HG03025 (cell line): ENCODE measurements at regions not wholly inside any gene's neighbourhood (a gene's known extent, or its start where the extent isn't known, plus 50 kb on each side); places are given as distances from the start of the nearest gene placed in this dataset.

Experiments
- ATAC-seq: cut with Tn5 transposase; IDR thresholded peaks from one replicate; pipeline ENCODE4 v1.9.1; 2021; ENCODE audit warnings: mild to moderate bottlenecking, moderate library complexity; ENCODE audit not compliant: unreplicated experiment, low FRiP score

DNA sequence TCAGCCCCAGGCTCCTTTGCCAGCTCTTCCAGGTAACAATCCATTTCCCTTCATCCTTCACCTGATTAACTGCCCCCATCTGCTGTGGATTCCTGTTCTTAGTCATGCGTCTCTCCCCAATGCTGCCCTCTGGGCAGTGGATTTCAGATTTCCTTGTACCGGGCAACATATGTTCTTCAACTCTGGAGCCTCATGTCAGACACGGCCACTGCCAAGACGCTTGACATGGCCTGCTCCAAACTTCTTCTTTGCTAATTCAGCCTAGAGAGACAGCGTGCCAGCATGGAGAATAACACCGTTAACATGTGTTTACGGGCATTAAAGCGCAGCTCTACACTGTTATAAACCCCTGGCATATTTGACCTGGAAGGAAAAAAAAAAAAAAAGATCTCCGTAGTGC lies 1035.1 kb upstream of the NR2F2 start:
- no peak for ATAC-seq

DNA sequence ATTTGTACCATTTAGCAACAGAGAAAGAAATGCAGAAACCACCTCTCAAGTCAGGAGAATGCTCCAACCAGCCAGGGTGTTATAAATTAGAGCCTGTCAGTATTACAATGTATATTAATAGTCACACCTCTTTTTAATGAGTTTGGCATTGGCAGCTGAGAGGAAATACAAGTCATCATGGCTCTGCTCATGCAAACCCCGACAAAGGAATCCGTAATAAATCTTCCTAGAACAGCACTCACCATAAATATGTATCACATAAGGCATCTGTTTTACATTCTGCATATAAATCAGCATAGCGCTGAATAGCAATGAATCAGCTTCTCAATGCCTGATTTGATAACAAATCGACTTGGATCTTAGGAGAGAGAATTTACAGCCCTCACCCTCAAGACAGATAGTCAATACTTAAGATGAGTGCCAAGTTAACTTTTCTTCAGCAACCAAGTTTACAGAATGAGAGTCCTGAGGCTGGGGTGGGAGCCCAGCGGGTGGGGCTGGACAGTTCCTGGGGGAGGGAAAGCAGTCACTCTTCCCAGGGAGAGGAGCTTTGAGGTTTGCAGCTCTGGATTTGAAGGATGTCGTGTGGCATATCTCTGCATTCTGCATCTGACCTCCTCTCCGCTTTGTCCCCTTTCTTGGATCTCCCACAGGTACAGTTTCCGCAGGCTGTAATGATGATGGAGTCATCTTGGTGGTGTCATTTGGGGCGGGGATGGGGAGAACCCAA lies 1034.4 kb upstream of the NR2F2 start:
- no peak for ATAC-seq

DNA sequence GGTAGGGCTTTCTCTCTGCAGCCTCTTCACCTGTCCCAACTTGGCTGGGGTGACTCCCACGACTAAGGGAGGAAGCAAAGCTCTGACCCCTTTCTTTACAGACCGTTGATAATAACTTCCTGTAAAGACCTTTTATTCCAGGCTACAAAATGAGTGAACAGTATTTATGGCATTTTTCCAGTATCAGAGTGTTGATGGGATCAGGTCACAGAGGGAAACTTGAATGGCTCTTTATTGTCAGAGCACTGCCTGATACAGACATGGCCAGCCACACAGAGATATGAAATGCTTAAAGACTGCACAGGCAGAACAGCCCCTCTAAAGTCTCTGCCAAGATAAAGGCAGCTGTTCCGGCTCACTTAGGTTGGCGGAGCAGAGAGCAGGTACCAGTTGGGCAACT lies 1033.9 kb upstream of the NR2F2 start:
- ATAC-seq: no peak

DNA sequence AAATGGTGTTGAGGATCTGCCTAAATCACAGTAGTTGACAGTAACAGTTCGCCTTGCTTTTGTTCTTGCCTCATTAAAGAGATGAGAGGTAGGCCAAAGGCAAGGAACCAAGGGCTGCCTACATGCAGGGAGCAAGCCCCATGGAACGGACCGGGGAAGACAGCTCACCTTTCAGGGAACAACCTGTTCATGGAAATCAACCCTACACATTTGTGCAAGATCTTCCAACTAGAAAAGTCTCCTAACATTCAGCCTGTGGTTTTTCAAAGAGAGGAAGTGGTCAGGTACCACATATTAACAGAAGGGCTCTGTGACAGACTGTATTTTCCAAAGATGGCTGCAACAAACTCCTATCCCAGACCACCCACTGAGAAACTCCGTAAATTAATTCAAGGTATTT lies 1031.8 kb upstream of the NR2F2 start:
- no peak for ATAC-seq

DNA sequence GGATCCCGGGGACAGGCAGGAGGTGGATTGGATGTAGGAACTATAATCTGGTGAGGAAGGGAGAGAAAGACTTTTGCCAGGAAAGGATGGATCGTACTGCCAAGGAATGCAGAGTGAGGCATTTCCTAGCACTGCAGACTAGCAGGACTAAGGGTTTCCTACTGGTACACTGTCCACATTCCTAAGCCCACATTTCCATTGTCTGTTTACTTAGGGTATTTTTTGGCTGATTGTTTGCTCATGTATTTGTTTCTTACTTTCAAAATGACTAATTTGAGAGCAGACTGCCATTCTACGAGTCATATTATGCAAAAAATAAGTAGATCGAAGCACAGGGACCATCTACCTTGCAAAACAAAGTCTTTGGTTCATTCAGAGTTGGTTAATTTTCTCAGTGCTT lies 1029.5 kb upstream of the NR2F2 start:
- no peak for ATAC-seq

DNA sequence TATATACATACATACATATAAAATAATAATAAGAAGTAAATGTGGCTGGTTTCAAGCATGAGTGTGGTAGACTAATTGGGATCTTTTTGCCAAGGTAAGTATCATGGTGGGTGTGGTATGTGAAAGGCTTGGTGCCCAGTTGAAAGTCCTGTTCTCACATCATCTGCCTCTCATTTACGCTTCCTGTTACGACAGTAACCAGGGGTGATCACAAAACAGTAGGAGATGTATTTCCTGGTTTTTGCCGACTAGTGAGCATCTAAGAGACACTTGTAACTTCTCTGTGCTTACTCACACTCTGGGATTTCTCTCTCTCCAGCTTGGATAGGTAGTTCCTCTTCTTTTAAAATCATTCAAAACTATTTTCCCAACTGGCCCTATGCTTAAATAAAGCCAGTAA lies 1028.3 kb upstream of the NR2F2 start:
- no peak for ATAC-seq

DNA sequence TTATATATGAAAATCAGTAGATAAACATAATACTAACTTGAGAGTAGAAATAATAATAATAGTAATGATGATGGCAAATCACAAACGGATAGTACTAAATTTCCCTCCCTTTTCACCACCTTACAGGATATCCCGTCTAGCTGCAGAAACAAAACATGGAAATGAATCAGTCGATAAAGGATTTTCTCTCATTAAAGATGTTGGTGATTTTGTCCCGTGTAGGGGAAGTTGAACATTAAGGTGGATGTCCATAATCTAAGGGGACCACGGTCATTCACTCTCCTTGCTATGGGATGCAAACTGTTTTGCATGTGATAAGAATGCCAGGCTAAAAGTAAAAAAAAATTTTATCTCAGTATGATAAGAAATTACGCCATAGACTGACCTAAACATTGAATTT lies 1027.7 kb upstream of the NR2F2 start:
- ATAC-seq: no peak

DNA sequence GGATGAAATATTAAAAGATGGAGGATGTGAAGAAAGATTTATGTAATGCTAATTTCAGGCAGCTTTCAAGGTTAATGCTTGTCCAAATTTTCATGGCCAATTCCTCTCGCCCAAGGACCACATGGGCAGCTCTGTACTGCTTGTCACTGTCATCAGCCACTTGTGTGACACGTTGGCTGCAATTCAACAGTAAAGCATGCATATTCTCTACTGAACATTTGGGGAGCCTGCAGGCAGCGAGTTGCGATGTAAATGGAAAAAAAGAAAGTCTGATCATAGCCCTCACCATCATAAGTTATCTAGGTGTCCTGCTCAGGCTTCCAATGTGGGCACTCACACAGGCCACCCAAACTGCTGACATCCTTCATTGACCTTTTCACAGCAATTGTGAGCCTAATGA lies 1026.8 kb upstream of the NR2F2 start:
- ATAC-seq: no peak

DNA sequence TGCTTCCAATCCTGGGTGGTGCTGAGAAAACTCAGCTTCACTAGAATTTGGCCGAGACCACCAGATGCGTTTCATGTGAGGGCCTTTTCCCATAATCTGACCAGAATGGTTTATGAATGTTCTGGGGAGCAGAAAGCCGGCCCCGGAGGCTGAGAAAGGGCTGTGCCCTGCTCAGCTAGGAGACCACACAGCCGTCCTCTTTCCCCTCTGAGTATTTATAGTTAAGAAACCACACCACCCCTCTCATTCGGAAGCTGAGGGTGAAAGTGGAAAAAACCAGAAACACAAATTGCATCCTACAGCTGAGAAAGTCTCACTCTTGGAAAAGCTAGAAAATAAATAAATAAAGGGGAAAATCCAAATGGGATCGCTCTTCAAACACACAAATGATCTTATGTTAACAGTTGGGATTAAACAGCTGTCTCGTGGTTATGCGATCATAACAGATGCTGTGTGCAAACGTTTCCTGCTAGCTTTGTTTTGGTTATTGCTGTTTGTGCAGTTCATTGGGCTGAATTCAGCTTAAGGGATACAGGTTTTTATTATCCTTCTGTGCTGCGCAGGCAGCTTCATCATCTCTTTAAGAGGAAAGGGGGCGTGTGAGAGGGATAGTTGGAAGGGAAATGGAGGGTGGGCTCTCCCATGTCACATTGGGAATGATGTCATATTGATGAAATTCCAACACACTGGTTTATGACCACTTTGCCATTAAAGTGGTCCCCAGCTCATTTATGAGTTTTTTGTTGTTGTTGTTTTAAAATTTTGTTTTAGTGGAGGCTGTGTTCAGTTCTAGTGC lies 1026.2 kb upstream of the NR2F2 start:
- ATAC-seq: no peak

DNA sequence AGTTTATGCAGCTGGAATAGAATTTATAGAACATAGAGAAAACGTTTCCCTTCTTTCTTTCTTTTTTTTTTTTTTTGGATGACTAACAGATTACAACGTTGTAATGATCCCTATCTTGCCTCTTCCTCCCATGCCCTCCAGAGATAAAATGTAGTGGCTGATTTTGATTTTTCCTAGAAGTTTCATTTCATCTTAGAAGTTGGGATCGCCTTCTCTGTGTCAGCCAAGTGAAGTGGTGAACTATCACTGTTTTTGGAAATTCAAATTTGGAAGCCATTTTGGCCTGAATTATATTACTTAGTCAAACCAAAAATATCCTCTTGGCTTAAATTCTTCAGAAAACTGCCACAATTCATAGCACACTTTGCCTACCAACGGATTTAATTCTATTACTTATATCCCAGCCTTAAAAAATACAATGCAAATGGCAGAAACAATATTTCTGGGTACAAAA lies 1025.5 kb upstream of the NR2F2 start:
- ATAC-seq: no peak

DNA sequence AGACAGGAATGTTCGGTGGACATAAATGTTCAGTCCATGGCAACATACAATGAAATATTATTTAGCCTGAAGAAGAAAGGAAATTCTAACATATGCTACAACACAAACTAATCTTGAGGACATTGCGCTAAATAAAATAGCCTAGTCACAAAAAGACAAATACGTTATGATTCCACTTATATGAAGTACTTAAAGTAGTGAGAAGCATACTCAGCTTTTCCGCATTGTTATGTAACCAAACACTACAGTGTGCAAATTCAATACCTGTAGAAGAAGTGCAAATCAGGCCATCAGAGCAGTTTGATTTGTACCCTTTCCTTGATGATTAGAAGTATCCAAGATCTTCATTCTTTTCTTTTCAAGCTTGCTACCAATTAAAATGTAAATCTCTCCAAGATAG lies 1023.4 kb upstream of the NR2F2 start:
- ATAC-seq: no peak

DNA sequence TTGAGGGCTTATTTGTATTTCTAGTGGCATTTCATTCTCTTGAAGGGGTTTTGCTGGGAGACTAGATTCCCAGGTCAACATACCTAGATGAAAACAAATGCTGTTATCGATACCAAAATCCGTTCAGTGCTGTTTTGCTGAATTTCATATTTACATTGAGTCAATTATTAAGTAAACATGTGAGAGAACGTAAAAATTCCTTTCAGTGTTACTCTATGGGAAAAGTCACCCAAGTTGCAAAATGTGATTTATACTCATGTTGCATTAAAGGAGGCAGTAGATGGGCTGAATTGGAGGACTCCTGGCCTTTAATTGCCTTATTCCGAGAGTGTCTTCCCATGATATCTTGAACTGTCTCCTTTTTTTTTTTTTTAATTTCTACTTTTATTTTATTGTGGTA lies 1011.3 kb upstream of the NR2F2 start:
- no peak for ATAC-seq

DNA sequence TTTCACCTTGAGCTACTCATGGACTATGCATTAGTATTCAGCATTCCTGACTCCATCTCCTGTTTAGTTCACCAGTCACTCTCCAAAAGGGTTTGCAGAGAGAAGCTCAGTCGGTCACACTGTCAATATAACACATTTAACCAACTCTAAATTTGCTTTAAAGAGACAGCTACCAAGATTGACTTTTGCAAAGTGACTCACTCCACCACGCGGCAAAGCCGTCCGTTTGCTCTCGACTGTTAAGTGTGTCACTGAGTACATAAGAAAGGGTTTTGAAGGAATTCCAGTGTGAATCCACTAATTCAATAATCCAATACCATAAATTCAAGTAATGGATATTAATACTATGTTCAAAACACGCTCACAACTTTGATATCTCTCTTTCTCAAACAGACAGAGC lies 1006.7 kb upstream of the NR2F2 start:
- ATAC-seq: no peak

DNA sequence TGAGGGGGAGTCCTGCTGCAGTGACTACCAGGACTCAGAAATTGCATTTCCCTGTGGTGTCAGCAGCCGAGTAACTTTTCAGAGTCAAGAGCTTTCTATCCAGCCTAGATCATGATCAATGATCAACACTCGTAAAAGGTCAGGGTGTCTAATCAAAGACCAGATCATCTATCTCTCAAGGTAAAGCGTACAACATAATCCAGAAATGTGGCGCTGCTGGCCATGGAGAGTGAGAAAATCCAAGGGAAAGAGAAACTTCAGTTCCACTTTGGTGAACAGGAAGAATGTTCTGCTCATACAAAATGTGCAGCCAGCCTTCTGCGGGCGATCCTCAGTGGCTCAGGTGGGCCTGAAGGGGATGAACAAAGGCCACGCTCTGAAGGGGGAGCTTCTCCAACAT lies 1005.8 kb upstream of the NR2F2 start:
- ATAC-seq: no peak

DNA sequence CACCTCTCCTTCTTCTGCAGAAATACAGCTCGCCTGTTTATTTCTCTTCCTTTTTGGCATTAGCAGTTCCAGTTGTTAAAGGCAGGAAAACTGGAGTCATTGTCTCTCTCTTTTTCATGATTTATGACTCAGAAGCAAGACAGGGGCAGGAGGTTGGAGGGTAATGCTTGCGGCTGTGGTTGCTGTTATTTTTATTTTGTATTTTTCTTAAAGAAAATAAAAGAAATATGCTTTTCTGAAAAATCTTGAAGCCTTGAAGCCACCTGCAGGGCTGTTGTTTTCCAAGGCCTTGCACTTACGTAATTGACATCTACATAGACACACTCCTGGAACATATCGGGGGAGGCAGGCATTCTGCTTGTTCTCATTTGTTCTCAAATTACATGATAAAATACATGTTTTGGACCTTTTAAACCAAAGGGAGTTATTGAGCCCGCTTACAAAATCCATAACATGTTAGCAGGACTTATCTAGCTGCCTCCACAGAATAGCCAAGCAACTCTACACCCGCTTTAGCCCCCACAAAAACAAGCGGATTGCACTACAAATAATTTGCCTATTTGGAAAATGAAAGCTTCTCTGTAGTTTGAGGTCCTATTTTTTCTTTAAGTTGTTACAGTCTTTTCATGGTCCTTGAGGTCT lies 1004.6 kb upstream of the NR2F2 start:
- ATAC-seq: no peak

DNA sequence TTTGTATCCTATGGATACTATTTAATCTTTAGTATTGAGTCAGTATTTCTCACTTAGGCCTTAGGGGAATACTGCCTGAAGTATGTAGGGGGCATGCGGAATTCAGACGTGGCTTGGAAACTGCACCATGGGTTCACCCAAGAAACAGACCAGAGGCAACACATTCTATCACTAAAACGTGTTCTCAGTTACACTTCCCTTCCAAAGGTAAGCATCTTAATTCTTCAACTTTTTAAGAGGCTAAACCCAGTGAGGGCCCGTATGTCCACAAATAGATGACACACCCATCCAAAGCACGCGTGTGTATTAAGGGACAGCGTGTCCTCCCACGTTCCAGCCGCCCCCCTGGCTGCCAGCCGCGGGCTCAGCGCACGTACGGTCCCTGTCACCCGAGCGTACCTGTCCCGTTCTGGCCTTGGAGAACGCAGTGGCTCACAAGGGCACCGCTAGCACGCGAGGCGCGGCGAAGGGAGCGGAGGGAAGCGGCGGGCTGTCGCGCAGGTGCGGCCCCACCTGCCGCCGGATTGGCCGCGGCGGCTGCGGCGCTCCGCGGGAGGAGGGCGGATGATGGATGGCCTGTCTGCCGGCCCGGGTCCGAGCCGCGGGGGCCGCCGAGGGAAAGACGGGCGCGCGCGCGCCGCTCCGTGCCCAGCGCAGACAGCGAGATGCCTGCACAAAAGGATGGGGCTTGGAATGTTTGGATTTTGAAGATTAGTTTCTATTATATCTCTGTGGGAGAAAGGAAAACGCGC lies 1003.9 kb upstream of the NR2F2 start:
- no peak for ATAC-seq

DNA sequence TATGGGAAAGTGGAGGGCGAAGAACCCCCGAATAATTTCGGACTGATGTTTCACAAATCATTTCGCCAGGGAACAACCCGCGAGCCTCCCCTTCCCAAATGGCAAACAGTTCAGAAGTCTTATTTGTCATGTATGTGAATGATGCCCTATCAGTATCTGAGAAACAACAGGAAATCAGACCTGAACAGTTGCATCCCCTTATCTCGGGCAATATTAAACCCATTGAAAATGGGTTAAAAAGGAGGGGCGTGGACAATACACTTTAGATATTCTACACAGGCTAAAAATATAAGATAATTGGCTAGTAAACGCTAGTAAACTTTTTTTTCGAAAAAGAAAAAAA lies 1003.3 kb upstream of the NR2F2 start:
- no peak for ATAC-seq

DNA sequence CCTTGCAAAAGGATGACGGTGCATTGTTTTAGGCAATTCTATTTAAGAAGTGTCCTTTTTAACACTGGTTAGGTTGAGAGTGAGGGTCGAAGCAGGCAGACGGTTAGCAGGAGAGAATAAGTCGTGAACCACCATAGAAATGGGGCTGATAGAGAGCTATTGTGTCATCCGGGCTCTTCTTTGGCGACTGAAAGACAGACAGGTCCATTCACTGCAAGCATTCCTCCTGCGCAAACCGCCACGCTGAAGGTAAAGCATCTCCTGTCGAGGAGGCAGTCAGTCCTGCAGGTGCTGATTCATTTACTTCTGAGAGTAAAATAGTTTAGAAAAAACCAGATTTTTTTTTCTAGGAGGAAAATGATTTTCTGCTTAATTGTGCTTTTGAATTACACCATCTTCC lies 1002.8 kb upstream of the NR2F2 start:
- ATAC-seq: no peak

DNA sequence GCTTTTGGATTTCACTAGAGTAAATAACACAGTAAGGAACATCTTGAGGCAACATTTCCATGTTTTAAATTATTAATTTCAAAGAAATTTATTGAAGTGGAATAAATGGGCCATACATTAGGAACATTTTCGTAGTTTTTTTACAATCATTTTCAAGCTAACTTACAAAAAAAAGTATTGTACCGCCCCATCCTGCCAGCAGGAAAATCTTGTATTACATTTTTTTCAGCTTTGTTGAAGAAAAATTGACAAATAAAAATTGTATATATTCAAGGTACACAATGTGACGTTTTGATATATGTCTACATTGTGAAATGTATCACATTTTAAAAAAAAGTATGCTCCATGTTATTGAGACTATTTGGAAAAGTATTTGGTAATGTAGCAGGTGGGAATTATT lies 1001.9 kb upstream of the NR2F2 start:
- no peak for ATAC-seq

DNA sequence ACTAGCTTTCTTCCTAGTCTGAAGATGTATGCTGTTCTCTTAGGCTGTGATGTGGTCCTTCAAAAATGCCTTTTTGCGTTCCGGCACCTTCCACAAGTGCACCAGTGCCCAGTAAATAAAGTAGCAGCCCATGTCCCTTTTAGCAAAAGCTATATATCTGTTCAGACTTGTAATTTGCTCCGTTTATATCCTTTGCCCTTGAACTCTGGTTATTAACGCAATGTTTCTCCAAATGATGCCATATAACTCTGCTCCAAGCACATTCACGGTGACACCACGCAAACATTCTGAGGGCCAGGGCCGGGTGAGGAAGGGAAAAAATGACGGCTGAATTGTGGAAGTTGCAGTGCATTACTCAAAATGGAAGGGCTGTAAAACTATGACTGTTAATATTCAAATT lies 1001.1 kb upstream of the NR2F2 start:
- no peak for ATAC-seq

DNA sequence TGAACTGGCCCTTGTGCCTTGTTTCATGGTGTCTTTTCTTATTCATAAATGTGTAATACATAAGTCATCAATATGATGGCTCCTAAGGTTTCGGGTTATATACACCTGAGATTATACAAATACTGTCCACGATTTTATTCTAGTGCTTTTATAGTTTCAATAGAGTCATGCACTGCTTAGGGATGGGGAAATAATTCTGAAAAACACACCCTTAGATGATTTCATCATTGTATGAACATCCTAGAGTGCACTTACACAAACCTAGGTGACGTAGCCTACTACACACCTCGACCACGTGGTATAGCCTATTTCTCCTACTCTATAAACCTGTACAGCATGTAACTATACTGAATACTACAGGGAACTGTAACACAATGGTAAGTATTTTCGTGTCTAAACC lies 988.8 kb upstream of the NR2F2 start:
- ATAC-seq: no peak
